Gastroesophageal sphincter (tissue), 3 donors: ENCODE measurements at regions not wholly inside any gene's neighbourhood (a gene's known extent, or its start where the extent isn't known, plus 50 kb on each side); places are given as distances from the start of the nearest gene placed in this dataset.

Experiments used
- EP300 ChIP-seq: sonication (generic); formaldehyde crosslinking; IDR thresholded peaks from one replicate; pipeline ENCODE4 v1.6.1; 2017; ENCODE audit warnings: antibody characterized with exemption, mild to moderate bottlenecking
- POLR2A ChIP-seq, 2 donors: fragments of 450-650 bp; IDR thresholded peaks; one replicate each; pipeline ENCODE4 v1.6.1; 2017; ENCODE audit warnings: antibody characterized with exemption in 2 of 2, mild to moderate bottlenecking in 2 of 2, moderate library complexity in 1 of 2
- POLR2AphosphoS5 ChIP-seq: sonication (generic); formaldehyde crosslinking; IDR thresholded peaks from one replicate; pipeline ENCODE4 v1.6.1; 2017; ENCODE audit warnings: antibody characterized with exemption
- TF ChIP-seq, protein P1 (sequence below), 4 experiments: fragments of 200-600 bp in 2 of 4; fragments of 450-650 bp in 2 of 4; sonication (generic) in 1 of 4; IDR thresholded peaks; one replicate each; pipeline ENCODE4 v1.5.1; 2017 to 2019; ENCODE audit warnings: antibody characterized with exemption in 4 of 4, mild to moderate bottlenecking in 2 of 4, moderate library complexity in 2 of 4

DNA sequence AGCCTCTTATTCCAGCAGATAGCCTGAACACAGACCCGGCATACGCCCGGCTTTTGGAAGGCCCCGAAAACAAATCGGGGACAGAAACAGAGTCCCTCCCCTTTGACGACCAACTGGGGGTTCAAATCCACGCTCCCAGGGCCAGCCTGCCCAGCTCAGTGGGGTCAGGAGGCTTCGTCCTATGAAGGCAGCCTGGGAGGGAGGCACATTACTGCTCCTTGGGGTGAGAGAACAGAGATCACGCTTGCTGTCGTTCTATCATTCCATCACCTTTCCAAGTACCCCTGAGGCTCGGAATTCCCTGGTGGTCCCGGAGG is 208.8 kb upstream of the SALL3 start:
- TF ChIP-seq, protein P1, sequence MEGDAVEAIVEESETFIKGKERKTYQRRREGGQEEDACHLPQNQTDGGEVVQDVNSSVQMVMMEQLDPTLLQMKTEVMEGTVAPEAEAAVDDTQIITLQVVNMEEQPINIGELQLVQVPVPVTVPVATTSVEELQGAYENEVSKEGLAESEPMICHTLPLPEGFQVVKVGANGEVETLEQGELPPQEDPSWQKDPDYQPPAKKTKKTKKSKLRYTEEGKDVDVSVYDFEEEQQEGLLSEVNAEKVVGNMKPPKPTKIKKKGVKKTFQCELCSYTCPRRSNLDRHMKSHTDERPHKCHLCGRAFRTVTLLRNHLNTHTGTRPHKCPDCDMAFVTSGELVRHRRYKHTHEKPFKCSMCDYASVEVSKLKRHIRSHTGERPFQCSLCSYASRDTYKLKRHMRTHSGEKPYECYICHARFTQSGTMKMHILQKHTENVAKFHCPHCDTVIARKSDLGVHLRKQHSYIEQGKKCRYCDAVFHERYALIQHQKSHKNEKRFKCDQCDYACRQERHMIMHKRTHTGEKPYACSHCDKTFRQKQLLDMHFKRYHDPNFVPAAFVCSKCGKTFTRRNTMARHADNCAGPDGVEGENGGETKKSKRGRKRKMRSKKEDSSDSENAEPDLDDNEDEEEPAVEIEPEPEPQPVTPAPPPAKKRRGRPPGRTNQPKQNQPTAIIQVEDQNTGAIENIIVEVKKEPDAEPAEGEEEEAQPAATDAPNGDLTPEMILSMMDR (IDR thresholded peaks at IDR 0.05) = no peak
- TF ChIP-seq POLR2A (IDR thresholded peaks at IDR 0.05) (no peak), POLR2AphosphoS5 (no peak), EP300 (no peak)
